ENCODE measurements at regions not wholly inside any gene's neighbourhood (a gene's known extent, or its start where the extent isn't known, plus 50 kb on each side); places are given as distances from the start of the nearest gene placed in this dataset.

- TF ChIP-seq EZH2 (IDR thresholded peaks at IDR 0.05; ENCODE audit: low read depth, low read length, severe bottlenecking) (no peak), CTCF (IDR thresholded peaks at IDR 0.05; ENCODE audit: control extremely low read depth in 1 of 3, insufficient read depth in 1 of 3, low read depth in 1 of 3, low read length in 3 of 3) (no peak), YY1 (IDR thresholded peaks at IDR 0.05; ENCODE audit: low read depth, low read length) (no peak), POLR2A (IDR thresholded peaks at IDR 0.05; ENCODE audit: control extremely low read depth in 1 of 2, low read depth in 2 of 2, low read length in 2 of 2) (no peak), ZNF274 (IDR thresholded peaks at IDR 0.05; ENCODE audit: borderline replicate concordance, extremely low read depth, low read length) (no peak), TAF1 (IDR thresholded peaks at IDR 0.05; ENCODE audit: low read depth, low read length) (no peak), HDAC2 (IDR thresholded peaks at IDR 0.05; ENCODE audit: borderline replicate concordance in 1 of 2, low read depth in 2 of 2, low read length in 2 of 2) (no peak), ATF3 (IDR thresholded peaks at IDR 0.05; ENCODE audit: insufficient read depth, low read depth, low read length) (no peak), CHD2 (IDR thresholded peaks at IDR 0.05; ENCODE audit: low read length) (no peak)
These were observed 300.1 kb downstream of the TSN start for GRCh38 chr2:122055521-122055931.
